Activated T-helper 1 cell treated with anti-CD3 and anti-CD28 coated beads, Interleukin-12 subunit alpha, Interleukin-12 subunit beta, Interleukin-2, Interleukin-4 antibody, amounts not matched to agents 30 ng/mL and 10 ng/mL and 1 ng/mL, durations not matched to agents 14 hours and 24 hours and 36 hours (primary cell): ENCODE measurements at regions not wholly inside any gene's neighbourhood (a gene's known extent, or its start where the extent isn't known, plus 50 kb on each side); places are given as distances from the start of the nearest gene placed in this dataset.

Source experiments
- DNase-seq: peaks from one replicate; pipeline ENCODE4 v3.0.0; 2021; ENCODE audit warnings: low spot score
- H3K27ac Mint-ChIP-seq: one replicate; pipeline ENCODE4 v1.8.0; 2021; ENCODE audit warnings: mild to moderate bottlenecking, mixed read lengths
- H3K27me3 Mint-ChIP-seq: one replicate; pipeline ENCODE4 v1.8.0; 2022; ENCODE audit warnings: mild to moderate bottlenecking, moderate library complexity, mixed read lengths; ENCODE audit not compliant: insufficient read depth
- H3K36me3 Mint-ChIP-seq: one replicate; pipeline ENCODE4 v1.8.0; 2021; ENCODE audit warnings: low read depth, mixed read lengths
- H3K4me1 Mint-ChIP-seq: one replicate; pipeline ENCODE4 v1.8.0; 2021; ENCODE audit warnings: low read depth, mixed read lengths
- H3K4me3 Mint-ChIP-seq: one replicate; pipeline ENCODE4 v1.8.0; 2021; ENCODE audit warnings: mild to moderate bottlenecking, moderate library complexity, mixed read lengths
- H3K9me3 Mint-ChIP-seq: one replicate; pipeline ENCODE4 v1.8.0; 2021; ENCODE audit warnings: mixed read lengths
- intact Hi-C: fragments of 100-400 bp; cut with micrococcal nuclease; formaldehyde crosslinking; loops from one replicate; pipeline ENCODE4 v1.15.1; 2024

- no peak for DNase-seq
- Mint-ChIP-seq H3K36me3 (no peaks in the 10 kb centered on the region), H3K9me3 (no peaks in the 10 kb centered on the region), H3K27ac (no peak overlapping the region), H3K27me3 (no peaks in the 10 kb centered on the region), H3K4me1 (no peaks in the 10 kb centered on the region), H3K4me3 (no peak overlapping the region)
- intact Hi-C loops: no loop called here
Observed at GRCh38 chr18:1999387-1999786, 571.9 kb downstream of the METTL4 start.

- intact Hi-C loops: no loop called here
- H3K27me3 Mint-ChIP-seq: no peaks in the 10 kb centered on the region
- H3K4me1 Mint-ChIP-seq: no peaks in the 10 kb centered on the region
- H3K9me3 Mint-ChIP-seq: no peaks in the 10 kb centered on the region
- no peak overlapping the region for H3K27ac Mint-ChIP-seq
- no peak for DNase-seq
- no peak overlapping the region for H3K4me3 Mint-ChIP-seq
- H3K36me3 Mint-ChIP-seq: no peaks in the 10 kb centered on the region
Observed at GRCh38 chr18:2002151-2002550, 569.2 kb downstream of the METTL4 start.

- Mint-ChIP-seq H3K27ac (no peak overlapping the region), H3K9me3 (no peaks in the 10 kb centered on the region), H3K4me1 (no peaks in the 10 kb centered on the region), H3K36me3 (no peaks in the 10 kb centered on the region), H3K4me3 (no peak overlapping the region), H3K27me3 (no peaks in the 10 kb centered on the region)
- no peak for DNase-seq
- intact Hi-C loops: no loop called here
Observed at GRCh38 chr18:2002604-2003003, 568.7 kb downstream of the METTL4 start.

- Mint-ChIP-seq H3K27me3 (no peaks in the 10 kb centered on the region), H3K36me3 (no peaks in the 10 kb centered on the region), H3K27ac (no peak overlapping the region), H3K9me3 (no peaks in the 10 kb centered on the region), H3K4me1 (no peaks in the 10 kb centered on the region), H3K4me3 (no peak overlapping the region)
- intact Hi-C loops: no loop called here
- DNase-seq: no peak
Observed at GRCh38 chr18:2009942-2010697, 561.2 kb downstream of the METTL4 start.

GRCh38 chr18:2027016-2027415 is 544.3 kb downstream of the METTL4 start:
- no peak overlapping the region for H3K4me3 Mint-ChIP-seq
- DNase-seq: no peak
- H3K9me3 Mint-ChIP-seq: no peaks in the 10 kb centered on the region
- intact Hi-C loops: no loop called here
- no peaks in the 10 kb centered on the region for H3K27me3 Mint-ChIP-seq
- H3K27ac Mint-ChIP-seq: no peak overlapping the region
- H3K4me1 Mint-ChIP-seq: no peaks in the 10 kb centered on the region
- no peaks in the 10 kb centered on the region for H3K36me3 Mint-ChIP-seq

- no peaks in the 10 kb centered on the region for H3K9me3 Mint-ChIP-seq
Observed at GRCh38 chr18:2027756-2028155, 543.5 kb downstream of the METTL4 start.

GRCh38 chr18:2028986-2029385 is 542.3 kb downstream of the METTL4 start:
- intact Hi-C loops: no loop called here
- H3K27me3 Mint-ChIP-seq: no peaks in the 10 kb centered on the region
- no peak overlapping the region for H3K27ac Mint-ChIP-seq
- no peaks in the 10 kb centered on the region for H3K9me3 Mint-ChIP-seq
- DNase-seq: no peak
- H3K36me3 Mint-ChIP-seq: no peaks in the 10 kb centered on the region
- no peak overlapping the region for H3K4me3 Mint-ChIP-seq
- no peaks in the 10 kb centered on the region for H3K4me1 Mint-ChIP-seq

More at GRCh38 chr18:2027756-2028155, 543.5 kb downstream of the METTL4 start:
- intact Hi-C loops: no loop called here
- DNase-seq: no peak
- no peak overlapping the region for H3K27ac Mint-ChIP-seq
- no peaks in the 10 kb centered on the region for H3K27me3 Mint-ChIP-seq
- no peak overlapping the region for H3K4me3 Mint-ChIP-seq
- H3K36me3 Mint-ChIP-seq: no peaks in the 10 kb centered on the region
- no peaks in the 10 kb centered on the region for H3K4me1 Mint-ChIP-seq

- no peaks in the 10 kb centered on the region for H3K27me3 Mint-ChIP-seq
- no peak overlapping the region for H3K27ac Mint-ChIP-seq
- no peak for DNase-seq
- no peaks in the 10 kb centered on the region for H3K4me1 Mint-ChIP-seq
- H3K36me3 Mint-ChIP-seq: no peaks in the 10 kb centered on the region
- no peaks in the 10 kb centered on the region for H3K9me3 Mint-ChIP-seq
- no peak overlapping the region for H3K4me3 Mint-ChIP-seq
- intact Hi-C loops: no loop called here
Observed at GRCh38 chr18:2030647-2031046, 540.7 kb downstream of the METTL4 start.

- Mint-ChIP-seq H3K27ac (no peak overlapping the region), H3K36me3 (no peaks in the 10 kb centered on the region), H3K27me3 (no peaks in the 10 kb centered on the region), H3K4me1 (no peaks in the 10 kb centered on the region), H3K9me3 (no peaks in the 10 kb centered on the region), H3K4me3 (no peak overlapping the region)
- intact Hi-C loops: no loop called here
- DNase-seq: no peak
Observed at GRCh38 chr18:2032036-2032435, 539.3 kb downstream of the METTL4 start.

- H3K27ac Mint-ChIP-seq: no peak overlapping the region
- no peaks in the 10 kb centered on the region for H3K9me3 Mint-ChIP-seq
- H3K4me3 Mint-ChIP-seq: no peak overlapping the region
- intact Hi-C loops: no loop called here
- DNase-seq: no peak
- no peaks in the 10 kb centered on the region for H3K27me3 Mint-ChIP-seq
- H3K4me1 Mint-ChIP-seq: no peaks in the 10 kb centered on the region
- no peaks in the 10 kb centered on the region for H3K36me3 Mint-ChIP-seq
Observed at GRCh38 chr18:2035056-2035455, 536.2 kb downstream of the METTL4 start.

GRCh38 chr18:2036086-2036485 is 535.2 kb downstream of the METTL4 start:
- H3K4me1 Mint-ChIP-seq: no peaks in the 10 kb centered on the region
- no peaks in the 10 kb centered on the region for H3K9me3 Mint-ChIP-seq
- no peaks in the 10 kb centered on the region for H3K36me3 Mint-ChIP-seq
- DNase-seq: no peak
- H3K4me3 Mint-ChIP-seq: no peak overlapping the region
- H3K27ac Mint-ChIP-seq: no peak overlapping the region
- intact Hi-C loops: no loop called here
- H3K27me3 Mint-ChIP-seq: no peaks in the 10 kb centered on the region

- no peaks in the 10 kb centered on the region for H3K4me1 Mint-ChIP-seq
- H3K36me3 Mint-ChIP-seq: no peaks in the 10 kb centered on the region
- no peak overlapping the region for H3K27ac Mint-ChIP-seq
- no peak for DNase-seq
- intact Hi-C loops: no loop called here
- H3K4me3 Mint-ChIP-seq: no peak overlapping the region
- no peaks in the 10 kb centered on the region for H3K27me3 Mint-ChIP-seq
- H3K9me3 Mint-ChIP-seq: no peaks in the 10 kb centered on the region
Observed at GRCh38 chr18:2040279-2040678, 531.0 kb downstream of the METTL4 start.

- H3K4me1 Mint-ChIP-seq: no peaks in the 10 kb centered on the region
- peaks cover 1% of the 10 kb centered on the region for H3K27me3 Mint-ChIP-seq
- intact Hi-C loops: no loop called here
- DNase-seq: no peak
- H3K36me3 Mint-ChIP-seq: no peaks in the 10 kb centered on the region
- H3K4me3 Mint-ChIP-seq: no peak overlapping the region
- H3K27ac Mint-ChIP-seq: no peak overlapping the region
- no peaks in the 10 kb centered on the region for H3K9me3 Mint-ChIP-seq
Observed at GRCh38 chr18:2049986-2050385, 521.3 kb downstream of the METTL4 start.

GRCh38 chr18:2050702-2051201 is 520.6 kb downstream of the METTL4 start:
- H3K4me1 Mint-ChIP-seq: no peaks in the 10 kb centered on the region
- no peak overlapping the region for H3K27ac Mint-ChIP-seq
- peaks cover 1% of the 10 kb centered on the region for H3K27me3 Mint-ChIP-seq
- no peak overlapping the region for H3K4me3 Mint-ChIP-seq
- intact Hi-C loops: no loop called here
- H3K9me3 Mint-ChIP-seq: no peaks in the 10 kb centered on the region
- DNase-seq: no peak
- no peaks in the 10 kb centered on the region for H3K36me3 Mint-ChIP-seq
